Activated T-cell treated with anti-CD3 and anti-CD28 coated beads, Interleukin-2, amount 50 U/mL, for 24 hours (primary cell): ENCODE measurements at regions not wholly inside any gene's neighbourhood (a gene's known extent, or its start where the extent isn't known, plus 50 kb on each side); places are given as distances from the start of the nearest gene placed in this dataset.

Source experiments
- DNase-seq: peaks from one replicate; pipeline ENCODE4 v3.0.0-alpha.2; 2020
- H3K27ac Mint-ChIP-seq: 2 replicates; pipeline ENCODE4 v1.8.0; 2020; ENCODE audit warnings: mild to moderate bottlenecking, mixed read lengths
- H3K27me3 Mint-ChIP-seq: 2 replicates; pipeline ENCODE4 v1.8.0; 2020; ENCODE audit warnings: mixed read lengths
- H3K36me3 Mint-ChIP-seq: 2 replicates; pipeline ENCODE4 v1.8.0; 2020; ENCODE audit warnings: low read depth, mixed read lengths
- H3K4me1 Mint-ChIP-seq: 2 replicates; pipeline ENCODE4 v1.8.0; 2020; ENCODE audit warnings: low read depth, mixed read lengths
- H3K4me3 Mint-ChIP-seq: 2 replicates; pipeline ENCODE4 v1.8.0; 2020; ENCODE audit warnings: mild to moderate bottlenecking, moderate library complexity, mixed read lengths
- H3K9me3 Mint-ChIP-seq: 2 replicates; pipeline ENCODE4 v1.8.0; 2020; ENCODE audit warnings: mixed read lengths

- H3K4me3 Mint-ChIP-seq, result no peak overlapping the region
- peaks cover 24% of the 10 kb centered on the region for H3K27me3 Mint-ChIP-seq
- no peaks in the 10 kb centered on the region for H3K9me3 Mint-ChIP-seq
- no peak for DNase-seq
- no peaks in the 10 kb centered on the region for H3K36me3 Mint-ChIP-seq
- H3K27ac Mint-ChIP-seq, result no peak overlapping the region
- H3K4me1 Mint-ChIP-seq, result no peaks in the 10 kb centered on the region
These were observed 286.0 kb downstream of the ZSWIM6 start for GRCh38 chr5:61617995-61618525.

- peaks cover 23% of the 10 kb centered on the region for H3K27me3 Mint-ChIP-seq
- H3K4me1 Mint-ChIP-seq, result no peaks in the 10 kb centered on the region
- H3K27ac Mint-ChIP-seq, result no peak overlapping the region
- H3K4me3 Mint-ChIP-seq, result no peak overlapping the region
- no peak for DNase-seq
- H3K9me3 Mint-ChIP-seq, result no peaks in the 10 kb centered on the region
- no peaks in the 10 kb centered on the region for H3K36me3 Mint-ChIP-seq
These were observed 286.5 kb downstream of the ZSWIM6 start for GRCh38 chr5:61618577-61618976.

GRCh38 chr5:61619289-61619688 is 287.2 kb downstream of the ZSWIM6 start:
- no peak overlapping the region for H3K27ac Mint-ChIP-seq
- H3K9me3 Mint-ChIP-seq, result no peaks in the 10 kb centered on the region
- H3K27me3 Mint-ChIP-seq, result peaks cover 21% of the 10 kb centered on the region
- DNase-seq, result no peak
- H3K36me3 Mint-ChIP-seq, result no peaks in the 10 kb centered on the region
- H3K4me1 Mint-ChIP-seq, result no peaks in the 10 kb centered on the region
- no peak overlapping the region for H3K4me3 Mint-ChIP-seq

- H3K4me1 Mint-ChIP-seq, result peaks cover under 1% of the 10 kb centered on the region
These were observed 287.9 kb downstream of the ZSWIM6 start for GRCh38 chr5:61619777-61620518.

GRCh38 chr5:61620699-61621182 is 288.7 kb downstream of the ZSWIM6 start:
- no peak for DNase-seq
- H3K27me3 Mint-ChIP-seq, result peaks cover 33% of the 10 kb centered on the region
- no peak overlapping the region for H3K27ac Mint-ChIP-seq
- no peaks in the 10 kb centered on the region for H3K36me3 Mint-ChIP-seq
- H3K4me3 Mint-ChIP-seq, result no peak overlapping the region
- peaks cover 3% of the 10 kb centered on the region for H3K4me1 Mint-ChIP-seq
- no peaks in the 10 kb centered on the region for H3K9me3 Mint-ChIP-seq

More at GRCh38 chr5:61619777-61620518, 287.9 kb downstream of the ZSWIM6 start:
- DNase-seq, result no peak
- no peak overlapping the region for H3K4me3 Mint-ChIP-seq
- H3K27ac Mint-ChIP-seq, result no peak overlapping the region
- no peaks in the 10 kb centered on the region for H3K36me3 Mint-ChIP-seq
- no peaks in the 10 kb centered on the region for H3K9me3 Mint-ChIP-seq
- H3K27me3 Mint-ChIP-seq, result peaks cover 27% of the 10 kb centered on the region

GRCh38 chr5:61621202-61621650 is 289.2 kb downstream of the ZSWIM6 start:
- H3K4me3 Mint-ChIP-seq, result no peak overlapping the region
- H3K36me3 Mint-ChIP-seq, result no peaks in the 10 kb centered on the region
- DNase-seq, result no peak
- peaks cover 3% of the 10 kb centered on the region for H3K4me1 Mint-ChIP-seq
- no peaks in the 10 kb centered on the region for H3K9me3 Mint-ChIP-seq
- peaks cover 29% of the 10 kb centered on the region for H3K27me3 Mint-ChIP-seq
- H3K27ac Mint-ChIP-seq, result no peak overlapping the region

- Mint-ChIP-seq H3K36me3 (no peaks in the 10 kb centered on the region), H3K9me3 (no peaks in the 10 kb centered on the region), H3K27ac (no peak overlapping the region), H3K4me3 (no peak overlapping the region), H3K4me1 (peaks cover 9% of the 10 kb centered on the region), H3K27me3 (peaks cover 34% of the 10 kb centered on the region)
- DNase-seq, result no peak
These were observed 290.1 kb downstream of the ZSWIM6 start for GRCh38 chr5:61622156-61622555.

GRCh38 chr5:61623401-61624069 is 291.5 kb downstream of the ZSWIM6 start:
- Mint-ChIP-seq H3K9me3 (no peaks in the 10 kb centered on the region), H3K27ac (no peak overlapping the region), H3K4me1 (peaks cover 11% of the 10 kb centered on the region), H3K4me3 (no peak overlapping the region), H3K36me3 (no peaks in the 10 kb centered on the region), H3K27me3 (peaks cover 46% of the 10 kb centered on the region)
- no peak for DNase-seq

- Mint-ChIP-seq H3K27me3 (peaks cover 48% of the 10 kb centered on the region), H3K27ac (no peak overlapping the region), H3K4me1 (peaks cover 11% of the 10 kb centered on the region), H3K9me3 (peaks cover 3% of the 10 kb centered on the region), H3K36me3 (no peaks in the 10 kb centered on the region), H3K4me3 (peak overlapping the region; percentile 31)
- no peak for DNase-seq
These were observed 292.6 kb downstream of the ZSWIM6 start for GRCh38 chr5:61624553-61625136.

GRCh38 chr5:61625137-61625561 is 293.1 kb downstream of the ZSWIM6 start:
- peak overlapping the region; percentile 31 for H3K4me3 Mint-ChIP-seq

GRCh38 chr5:61625681-61626621 is 293.9 kb downstream of the ZSWIM6 start:
- peak; percentile 55 for DNase-seq
- Mint-ChIP-seq H3K4me3 (peak overlapping the region; percentile 48), H3K4me1 (peaks cover 11% of the 10 kb centered on the region), H3K27ac (no peak overlapping the region), H3K36me3 (no peaks in the 10 kb centered on the region), H3K9me3 (peaks cover 3% of the 10 kb centered on the region), H3K27me3 (peaks cover 56% of the 10 kb centered on the region)

More at GRCh38 chr5:61625137-61625561, 293.1 kb downstream of the ZSWIM6 start:
- H3K9me3 Mint-ChIP-seq, result peaks cover 3% of the 10 kb centered on the region
- H3K4me1 Mint-ChIP-seq, result peaks cover 11% of the 10 kb centered on the region
- H3K27me3 Mint-ChIP-seq, result peaks cover 52% of the 10 kb centered on the region
- no peaks in the 10 kb centered on the region for H3K36me3 Mint-ChIP-seq
- no peak for DNase-seq
- no peak overlapping the region for H3K27ac Mint-ChIP-seq

- Mint-ChIP-seq H3K27me3 (peaks cover 54% of the 10 kb centered on the region), H3K27ac (peak overlapping the region; percentile 29), H3K4me3 (peak overlapping the region; percentile 44), H3K36me3 (no peaks in the 10 kb centered on the region), H3K9me3 (peaks cover 3% of the 10 kb centered on the region), H3K4me1 (peaks cover 11% of the 10 kb centered on the region)
- DNase-seq, result peak; percentile 31
These were observed 294.7 kb downstream of the ZSWIM6 start for GRCh38 chr5:61626639-61627282.

- H3K9me3 Mint-ChIP-seq, result peaks cover 3% of the 10 kb centered on the region
- DNase-seq, result no peak
- peaks cover 11% of the 10 kb centered on the region for H3K4me1 Mint-ChIP-seq
- peaks cover 54% of the 10 kb centered on the region for H3K27me3 Mint-ChIP-seq
- no peaks in the 10 kb centered on the region for H3K36me3 Mint-ChIP-seq
- no peak overlapping the region for H3K27ac Mint-ChIP-seq
- H3K4me3 Mint-ChIP-seq, result no peak overlapping the region
These were observed 295.5 kb downstream of the ZSWIM6 start for GRCh38 chr5:61627531-61627930.
